Psoas muscle (tissue), 7 donors: ENCODE measurements at regions not wholly inside any gene's neighbourhood (a gene's known extent, or its start where the extent isn't known, plus 50 kb on each side); places are given as distances from the start of the nearest gene placed in this dataset.

Experiments used
- ATAC-seq, 4 donors: fragments of 200-7000 bp; cut with Tn5 transposase; one replicate each; pipeline ENCODE4 v1.9.1; 2020; ENCODE audit warnings: moderate library complexity in 3 of 4, mild to moderate bottlenecking in 2 of 4
- DNase-seq, 2 donors: peaks; one replicate each; pipeline ENCODE4 v3.0.0-alpha.2; 2020
- H3K27ac ChIP-seq: fragments of 200-600 bp; one replicate; pipeline ENCODE4 v1.8.0; 2022
- H3K27me3 ChIP-seq, 3 donors: fragments of 200-600 bp in 1 of 3; one replicate each; pipeline versions ENCODE4 v1.6.1 to v1.8.0; 2013 to 2022; ENCODE audit warnings: low read length in 2 of 3, mild to moderate bottlenecking in 2 of 3, moderate library complexity in 1 of 3; ENCODE audit not compliant: insufficient read depth in 3 of 3
- H3K36me3 ChIP-seq, 2 donors: fragments of 200-600 bp in 1 of 2; one replicate each; pipeline versions ENCODE4 v1.6.1 to v1.8.0; 2013 to 2022; ENCODE audit warnings: low read depth in 1 of 2, mild to moderate bottlenecking in 1 of 2, moderate library complexity in 1 of 2; ENCODE audit not compliant: insufficient read depth in 1 of 2
- H3K4me1 ChIP-seq: fragments of 200-600 bp; one replicate; pipeline ENCODE4 v1.8.0; 2022
- H3K4me3 ChIP-seq: fragments of 200-600 bp; one replicate; pipeline ENCODE4 v1.8.0; 2022; ENCODE audit warnings: mild to moderate bottlenecking
- H3K9me3 ChIP-seq: fragments of 200-600 bp; one replicate; pipeline ENCODE4 v1.8.0; 2022
- WGBS, 3 donors: extraction: QIAGEN DNeasy Blood & Tissue Kit; methylation state at CpG; one replicate each; pipeline versions ENCODE4 v1.1.6 to v1.1.7; 2013; 5-methylcytosine and 5-hydroxymethylcytosine counted together
- intact Hi-C, 2 donors: fragments of 100-400 bp; cut with DNase I; formaldehyde crosslinking; loops; one replicate each; pipeline versions ENCODE4 v1.11.0 to v1.14.2; 2022
- TF ChIP-seq, protein P1 (sequence below): fragments of 200-600 bp; IDR thresholded peaks from one replicate; pipeline ENCODE4 v1.8.0; 2022; ENCODE audit warnings: antibody characterized with exemption
- donor health status: healthy with polysubstance abuse.
- donor health status: DM: no; HTN: no; CAD: no; lungs with moderate emphysema.
- donor health status: Bipolar disorder and iron deficiency.
- donor health status: healthy.
- donor health status: DM: yes; HTN: yes; CAD: no.
- donor health status: DM: no; HTN: no; CAD: no.
- donor health status: DM: yes; HTN: yes; CAD: no.

DNA sequence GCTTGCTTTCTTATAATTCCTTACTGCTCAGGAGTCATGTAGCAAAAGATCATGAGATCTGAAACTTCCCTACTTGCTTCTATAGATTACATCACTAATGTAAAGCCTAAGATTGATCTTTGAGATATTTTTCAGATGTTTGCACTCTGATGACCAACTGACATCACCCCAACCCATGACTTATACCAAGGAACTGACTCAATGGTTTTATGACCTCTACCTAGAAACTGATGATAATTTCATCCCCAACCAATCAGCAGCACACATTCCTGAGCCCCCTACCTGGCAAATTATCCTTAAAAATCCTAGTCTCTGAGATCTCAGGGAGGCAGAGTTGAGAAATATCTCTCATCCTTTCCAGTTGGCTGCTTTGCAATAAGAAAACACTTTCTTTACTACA, 122.3 kb upstream of the CAMK1G start:
- Histone ChIP-seq H3K4me3 (no peak overlapping the region), H3K4me1 (no peaks in the 10 kb centered on the region), H3K27me3 (peaks cover 0 to 4% (median 0%) of the 10 kb centered on the region in 3 donors), H3K36me3 (no peaks in the 10 kb centered on the region), H3K9me3 (peaks cover 4% of the 10 kb centered on the region), H3K27ac (no peak overlapping the region)
- DNase-seq (no peak), ATAC-seq (no peak)
- TF ChIP-seq, protein P1, sequence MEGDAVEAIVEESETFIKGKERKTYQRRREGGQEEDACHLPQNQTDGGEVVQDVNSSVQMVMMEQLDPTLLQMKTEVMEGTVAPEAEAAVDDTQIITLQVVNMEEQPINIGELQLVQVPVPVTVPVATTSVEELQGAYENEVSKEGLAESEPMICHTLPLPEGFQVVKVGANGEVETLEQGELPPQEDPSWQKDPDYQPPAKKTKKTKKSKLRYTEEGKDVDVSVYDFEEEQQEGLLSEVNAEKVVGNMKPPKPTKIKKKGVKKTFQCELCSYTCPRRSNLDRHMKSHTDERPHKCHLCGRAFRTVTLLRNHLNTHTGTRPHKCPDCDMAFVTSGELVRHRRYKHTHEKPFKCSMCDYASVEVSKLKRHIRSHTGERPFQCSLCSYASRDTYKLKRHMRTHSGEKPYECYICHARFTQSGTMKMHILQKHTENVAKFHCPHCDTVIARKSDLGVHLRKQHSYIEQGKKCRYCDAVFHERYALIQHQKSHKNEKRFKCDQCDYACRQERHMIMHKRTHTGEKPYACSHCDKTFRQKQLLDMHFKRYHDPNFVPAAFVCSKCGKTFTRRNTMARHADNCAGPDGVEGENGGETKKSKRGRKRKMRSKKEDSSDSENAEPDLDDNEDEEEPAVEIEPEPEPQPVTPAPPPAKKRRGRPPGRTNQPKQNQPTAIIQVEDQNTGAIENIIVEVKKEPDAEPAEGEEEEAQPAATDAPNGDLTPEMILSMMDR, result no peak
- intact Hi-C loops, result no loop called here

DNA sequence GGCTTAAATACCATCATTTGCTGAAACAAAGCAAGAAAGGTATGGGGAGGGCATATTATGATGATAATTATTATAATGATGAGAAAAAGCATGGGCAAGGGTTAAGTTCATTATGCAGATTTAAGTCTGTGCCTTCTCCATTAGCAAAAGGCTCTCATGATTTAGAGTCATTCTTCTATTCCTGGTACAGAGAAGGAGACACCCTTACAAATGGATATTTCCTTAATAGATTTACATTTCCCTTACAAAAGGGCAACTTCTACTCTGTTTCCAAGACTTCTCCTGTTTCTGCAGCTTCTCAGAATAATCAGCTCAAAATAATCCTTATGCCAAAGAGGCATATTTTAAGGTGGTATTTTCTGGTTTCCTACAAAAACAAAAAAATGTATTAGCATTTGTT, 121.1 kb upstream of the CAMK1G start:
- Histone ChIP-seq H3K4me1 (no peaks in the 10 kb centered on the region), H3K27me3 (peaks cover 0 to 4% (median 0%) of the 10 kb centered on the region in 3 donors), H3K4me3 (no peak overlapping the region), H3K9me3 (peaks cover 4% of the 10 kb centered on the region), H3K36me3 (no peaks in the 10 kb centered on the region), H3K27ac (no peak overlapping the region)
- DNase-seq (no peak), ATAC-seq (no peak)
- intact Hi-C loops, result no loop called here
- TF ChIP-seq, protein P1, result no peak

DNA sequence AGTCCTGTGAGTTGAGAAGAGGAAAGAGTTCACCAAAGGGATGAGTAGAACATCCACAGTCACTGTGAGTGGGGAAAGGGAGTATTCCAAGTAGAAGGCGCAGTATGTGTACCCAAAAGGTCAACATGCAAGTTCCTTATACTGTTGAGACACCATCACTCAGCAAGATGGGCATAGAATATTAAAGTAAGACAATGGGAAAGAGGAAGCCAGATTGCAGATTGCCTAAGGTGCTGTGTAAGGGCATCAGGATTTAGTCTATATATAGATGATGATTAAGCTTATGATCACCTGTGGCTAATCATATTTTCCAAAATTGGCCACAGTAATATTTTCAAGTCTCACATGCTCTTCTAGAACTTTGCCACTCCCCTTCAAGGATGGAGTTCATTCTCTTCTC, 120.1 kb upstream of the CAMK1G start:
- Histone ChIP-seq H3K9me3 (peaks cover 4% of the 10 kb centered on the region), H3K27ac (no peak overlapping the region), H3K27me3 (peaks cover 0 to 4% (median 0%) of the 10 kb centered on the region in 3 donors), H3K4me3 (no peak overlapping the region), H3K36me3 (no peaks in the 10 kb centered on the region), H3K4me1 (no peaks in the 10 kb centered on the region)
- ATAC-seq (no peak), DNase-seq (no peak)
- TF ChIP-seq, protein P1, result no peak
- WGBS, 3 donors, result 85 to 92% (median 86%) methylated on average over 1 of the region's 1 CpG
- intact Hi-C loops, result no loop called here

GRCh38 chr1:209473025-209473424, 110.5 kb upstream of the CAMK1G start:
- intact Hi-C loops, result no loop called here
- Histone ChIP-seq H3K27me3 (no peaks in the 10 kb centered on the region), H3K4me1 (no peaks in the 10 kb centered on the region), H3K36me3 (no peaks in the 10 kb centered on the region), H3K4me3 (no peak overlapping the region), H3K27ac (no peak overlapping the region), H3K9me3 (no peaks in the 10 kb centered on the region)
- ATAC-seq (no peak), DNase-seq (no peak)
- TF ChIP-seq, protein P1, result no peak

- H3K4me1 ChIP-seq, result no peaks in the 10 kb centered on the region
- H3K27me3 ChIP-seq, result no peaks in the 10 kb centered on the region
- no peak overlapping the region for H3K27ac ChIP-seq
- WGBS, 3 donors, result 86 to 89% (median 88%) methylated on average over 6 of the region's 6 CpGs
- no peak for ATAC-seq
- H3K36me3 ChIP-seq, result no peaks in the 10 kb centered on the region
- no peak overlapping the region for H3K4me3 ChIP-seq
- DNase-seq, result no peak
- H3K9me3 ChIP-seq, result no peaks in the 10 kb centered on the region
- intact Hi-C loops, result no loop called here
- TF ChIP-seq, protein P1, result no peak
Measured at GRCh38 chr1:209480345-209480744, 103.2 kb upstream of the CAMK1G start.
